DMS 273 (cell line): ENCODE measurements at regions not wholly inside any gene's neighbourhood (a gene's known extent, or its start where the extent isn't known, plus 50 kb on each side); places are given as distances from the start of the nearest gene placed in this dataset.
"Not testable (repeated sequence)": the region's sequence is repeated elsewhere in the genome, so short reads cannot be mapped to it uniquely, and the experiment has no call there.

ENCODE experiments used
- DNase-seq: peaks from one replicate; lab custom pipeline; 2025; ENCODE audit not compliant: unreplicated experiment; lab: John Stamatoyannopoulos, UW

GRCh38 chr2:175431101-175431946 lies 249.8 kb upstream of the ATP5MC3 start:
- DNase-seq: peak; percentile 16

GRCh38 chr2:175430236-175430635 lies 248.7 kb upstream of the ATP5MC3 start:
- DNase-seq: no peak

- no peak for DNase-seq
These were observed 236.8 kb upstream of the ATP5MC3 start for GRCh38 chr2:175418224-175418835.

GRCh38 chr2:175414882-175415487 lies 233.5 kb upstream of the ATP5MC3 start:
- DNase-seq: peak; percentile 74

- DNase-seq: no peak
These were observed 232.8 kb upstream of the ATP5MC3 start for GRCh38 chr2:175414191-175414881.

- not testable (repeated sequence) for DNase-seq
These were observed 229.4 kb upstream of the ATP5MC3 start for GRCh38 chr2:175410941-175411340.

- DNase-seq: no peak
These were observed 223.3 kb upstream of the ATP5MC3 start for GRCh38 chr2:175404839-175405238.

GRCh38 chr2:175403599-175404221 lies 222.2 kb upstream of the ATP5MC3 start:
- DNase-seq: no peak

- no peak for DNase-seq
These were observed 221.1 kb upstream of the ATP5MC3 start for GRCh38 chr2:175402571-175402970.

GRCh38 chr2:175401956-175402469 lies 220.5 kb upstream of the ATP5MC3 start:
- DNase-seq: no peak

- DNase-seq: no peak
These were observed 219.5 kb upstream of the ATP5MC3 start for GRCh38 chr2:175400975-175401374.

- DNase-seq: no peak
These were observed 217.8 kb upstream of the ATP5MC3 start for GRCh38 chr2:175399326-175399725.

- no peak for DNase-seq
These were observed 217.3 kb upstream of the ATP5MC3 start for GRCh38 chr2:175398848-175399247.

GRCh38 chr2:175396696-175397095 lies 215.2 kb upstream of the ATP5MC3 start:
- peak; percentile 24 for DNase-seq

GRCh38 chr2:175393851-175394250 lies 212.3 kb upstream of the ATP5MC3 start:
- DNase-seq: no peak

GRCh38 chr2:175383286-175383685 lies 201.8 kb upstream of the ATP5MC3 start:
- no peak for DNase-seq

GRCh38 chr2:175373729-175374128 lies 192.2 kb upstream of the ATP5MC3 start:
- no peak for DNase-seq

- no peak for DNase-seq
These were observed 191.5 kb upstream of the ATP5MC3 start for GRCh38 chr2:175372704-175373701.

GRCh38 chr2:175371378-175371777 lies 189.9 kb upstream of the ATP5MC3 start:
- no peak for DNase-seq

GRCh38 chr2:175366815-175367214 lies 185.3 kb upstream of the ATP5MC3 start:
- DNase-seq: peak; percentile 68
